ENCODE measurements at regions not wholly inside any gene's neighbourhood (a gene's known extent, or its start where the extent isn't known, plus 50 kb on each side); places are given as distances from the start of the nearest gene placed in this dataset.

GRCh38 chr15:96126859-96127258 is 203.6 kb upstream of the NR2F2 start:
- TF ChIP-seq CTCF (conservative IDR thresholded peaks at IDR 0.05 in 1 of 2, IDR thresholded peaks at IDR 0.05 in 1 of 2; ENCODE audit: extremely low read depth in 1 of 2, insufficient read depth in 1 of 2, low read depth in 1 of 2, low read length in 2 of 2) (no peak), EZH2 (IDR thresholded peaks at IDR 0.05; ENCODE audit: borderline replicate concordance, low read length) (no peak)
